Ovary (tissue), 3 donors: ENCODE measurements at regions not wholly inside any gene's neighbourhood (a gene's known extent, or its start where the extent isn't known, plus 50 kb on each side); places are given as distances from the start of the nearest gene placed in this dataset.

ENCODE experiments used
- EP300 ChIP-seq: sonication (generic); formaldehyde crosslinking; IDR thresholded peaks from one replicate; pipeline ENCODE4 v1.6.1; 2017; ENCODE audit warnings: antibody characterized with exemption
- POLR2A ChIP-seq: fragments of 450-650 bp; IDR thresholded peaks from one replicate; pipeline ENCODE4 v1.6.1; 2017; ENCODE audit warnings: antibody characterized with exemption, mild to moderate bottlenecking, moderate library complexity
- TF ChIP-seq, protein P1 (sequence below), 3 donors: fragments of 450-650 bp in 2 of 3; fragments of 200-600 bp in 1 of 3; IDR thresholded peaks; one replicate each; pipeline versions ENCODE4 v1.5.1 to v1.8.0; 2016 to 2022; ENCODE audit warnings: antibody characterized with exemption in 3 of 3, mild to moderate bottlenecking in 1 of 3
- donor health status: DM: no; HTN: no; CAD: no.

GRCh38 chr7:85828614-85829013, 641.8 kb upstream of the SEMA3D start:
- TF ChIP-seq, protein P1, sequence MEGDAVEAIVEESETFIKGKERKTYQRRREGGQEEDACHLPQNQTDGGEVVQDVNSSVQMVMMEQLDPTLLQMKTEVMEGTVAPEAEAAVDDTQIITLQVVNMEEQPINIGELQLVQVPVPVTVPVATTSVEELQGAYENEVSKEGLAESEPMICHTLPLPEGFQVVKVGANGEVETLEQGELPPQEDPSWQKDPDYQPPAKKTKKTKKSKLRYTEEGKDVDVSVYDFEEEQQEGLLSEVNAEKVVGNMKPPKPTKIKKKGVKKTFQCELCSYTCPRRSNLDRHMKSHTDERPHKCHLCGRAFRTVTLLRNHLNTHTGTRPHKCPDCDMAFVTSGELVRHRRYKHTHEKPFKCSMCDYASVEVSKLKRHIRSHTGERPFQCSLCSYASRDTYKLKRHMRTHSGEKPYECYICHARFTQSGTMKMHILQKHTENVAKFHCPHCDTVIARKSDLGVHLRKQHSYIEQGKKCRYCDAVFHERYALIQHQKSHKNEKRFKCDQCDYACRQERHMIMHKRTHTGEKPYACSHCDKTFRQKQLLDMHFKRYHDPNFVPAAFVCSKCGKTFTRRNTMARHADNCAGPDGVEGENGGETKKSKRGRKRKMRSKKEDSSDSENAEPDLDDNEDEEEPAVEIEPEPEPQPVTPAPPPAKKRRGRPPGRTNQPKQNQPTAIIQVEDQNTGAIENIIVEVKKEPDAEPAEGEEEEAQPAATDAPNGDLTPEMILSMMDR (IDR thresholded peaks at IDR 0.05): no peak
- TF ChIP-seq EP300 (no peak), POLR2A (no peak)
